T-helper 1 cell treated with Interleukin-12 subunit alpha and Interleukin-12 subunit beta and Interleukin-4 antibody, amounts not matched to agents 30 μg/mL and 1 μg/mL, for 36 hours (primary cell): ENCODE measurements at regions not wholly inside any gene's neighbourhood (a gene's known extent, or its start where the extent isn't known, plus 50 kb on each side); places are given as distances from the start of the nearest gene placed in this dataset.
"Not testable (repeated sequence)": the region's sequence is repeated elsewhere in the genome, so short reads cannot be mapped to it uniquely, and the experiment has no call there.

ENCODE experiments used
- H3K27ac Mint-ChIP-seq: one replicate; pipeline ENCODE4 v1.8.0; 2021; ENCODE audit warnings: mild to moderate bottlenecking, mixed read lengths
- H3K27me3 Mint-ChIP-seq: one replicate; pipeline ENCODE4 v1.8.0; 2021; ENCODE audit warnings: low read depth, mixed read lengths
- H3K36me3 Mint-ChIP-seq: one replicate; pipeline ENCODE4 v1.8.0; 2021; ENCODE audit warnings: low read depth, mixed read lengths
- H3K4me1 Mint-ChIP-seq: one replicate; pipeline ENCODE4 v1.8.0; 2021; ENCODE audit warnings: low read depth, mixed read lengths
- H3K4me3 Mint-ChIP-seq: one replicate; pipeline ENCODE4 v1.8.0; 2021; ENCODE audit warnings: mild to moderate bottlenecking, moderate library complexity, mixed read lengths
- H3K9me3 Mint-ChIP-seq: one replicate; pipeline ENCODE4 v1.8.0; 2021; ENCODE audit warnings: mixed read lengths

DNA sequence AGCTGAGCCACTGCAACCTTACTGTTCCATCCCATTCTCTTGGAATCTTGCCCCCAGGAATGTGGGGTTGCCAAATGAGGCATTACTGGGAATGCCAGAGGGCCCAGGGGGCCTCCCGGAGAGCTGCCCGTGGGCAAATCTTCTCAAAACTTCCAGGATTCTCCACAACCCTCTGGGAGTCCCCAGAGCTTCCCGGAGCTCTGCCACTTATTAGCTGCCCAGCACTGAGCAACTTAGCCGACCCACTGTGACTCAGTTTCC, 306.0 kb downstream of the FOXL1 start:
- Mint-ChIP-seq H3K9me3 (peaks cover 3% of the 10 kb centered on the region), H3K4me1 (no peaks in the 10 kb centered on the region), H3K36me3 (no peaks in the 10 kb centered on the region), H3K27ac (no peak overlapping the region), H3K4me3 (no peak overlapping the region), H3K27me3 (peaks cover 6% of the 10 kb centered on the region)

DNA sequence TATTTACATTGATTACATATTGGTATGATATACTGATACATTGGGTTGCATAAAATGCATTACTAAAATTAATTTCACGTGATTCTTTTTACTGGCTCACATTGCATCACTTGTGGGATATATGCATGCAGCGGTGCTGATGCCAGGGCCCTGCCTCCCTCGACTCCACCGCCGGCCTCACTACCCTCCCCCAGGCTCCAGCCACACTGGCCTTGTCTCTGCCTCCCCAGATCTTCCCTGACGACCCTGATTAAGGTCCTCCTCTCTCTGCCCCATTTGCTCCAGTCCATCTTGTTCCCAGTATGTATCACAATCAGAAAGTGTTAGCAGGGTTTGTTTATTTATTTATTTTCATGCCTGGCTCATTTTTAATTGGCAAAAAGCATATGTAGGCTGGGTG, 306.8 kb downstream of the FOXL1 start:
- H3K27ac Mint-ChIP-seq = no peak overlapping the region
- H3K27me3 Mint-ChIP-seq = no peaks in the 10 kb centered on the region
- no peak overlapping the region for H3K4me3 Mint-ChIP-seq
- no peaks in the 10 kb centered on the region for H3K4me1 Mint-ChIP-seq
- no peaks in the 10 kb centered on the region for H3K36me3 Mint-ChIP-seq
- H3K9me3 Mint-ChIP-seq = peaks cover 3% of the 10 kb centered on the region

DNA sequence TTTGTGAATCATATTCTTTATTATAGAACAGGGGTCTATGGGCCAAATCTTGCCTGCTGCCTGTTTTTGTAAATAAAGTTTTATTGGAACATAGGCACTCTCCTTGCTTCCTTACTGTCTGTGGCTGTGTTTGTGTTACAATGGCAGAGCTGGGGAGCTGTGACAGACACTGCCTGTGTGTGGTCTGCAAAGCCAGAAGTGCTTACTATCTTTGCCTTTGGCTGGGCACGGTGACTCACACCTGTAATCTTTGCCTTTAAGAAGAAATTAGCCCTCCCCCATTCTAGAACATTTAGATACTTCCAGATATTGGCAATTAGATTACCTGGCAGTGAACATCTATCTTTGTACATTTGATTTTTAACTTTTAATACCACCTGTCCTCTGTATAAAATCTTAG, 308.3 kb downstream of the FOXL1 start:
- Mint-ChIP-seq H3K36me3 (no peaks in the 10 kb centered on the region), H3K27me3 (no peaks in the 10 kb centered on the region), H3K4me3 (no peak overlapping the region), H3K4me1 (no peaks in the 10 kb centered on the region), H3K27ac (no peak overlapping the region), H3K9me3 (peaks cover 6% of the 10 kb centered on the region)

DNA sequence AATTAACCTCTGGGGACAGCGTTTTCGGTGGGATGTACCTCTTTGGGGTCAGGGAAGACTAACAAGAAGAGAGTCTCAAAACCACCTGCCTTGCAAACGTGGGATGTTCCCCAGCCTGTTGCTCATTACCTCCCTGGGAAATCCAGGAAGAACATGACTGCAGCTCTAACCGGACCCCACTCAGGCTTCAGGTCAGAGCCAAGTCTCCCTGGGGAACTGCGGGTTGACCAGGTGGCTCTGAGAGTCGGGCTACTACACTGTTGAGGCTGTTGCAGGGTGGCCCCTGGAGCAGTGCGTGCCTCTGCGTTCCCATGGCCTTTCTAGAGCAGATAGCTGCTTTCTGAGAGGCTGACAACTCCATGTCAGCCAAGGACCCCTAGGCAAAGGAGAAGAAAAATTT, 309.1 kb downstream of the FOXL1 start:
- no peak overlapping the region for H3K4me3 Mint-ChIP-seq
- H3K4me1 Mint-ChIP-seq = no peaks in the 10 kb centered on the region
- H3K27ac Mint-ChIP-seq = no peak overlapping the region
- H3K9me3 Mint-ChIP-seq = peaks cover 6% of the 10 kb centered on the region
- H3K36me3 Mint-ChIP-seq = no peaks in the 10 kb centered on the region
- H3K27me3 Mint-ChIP-seq = no peaks in the 10 kb centered on the region

DNA sequence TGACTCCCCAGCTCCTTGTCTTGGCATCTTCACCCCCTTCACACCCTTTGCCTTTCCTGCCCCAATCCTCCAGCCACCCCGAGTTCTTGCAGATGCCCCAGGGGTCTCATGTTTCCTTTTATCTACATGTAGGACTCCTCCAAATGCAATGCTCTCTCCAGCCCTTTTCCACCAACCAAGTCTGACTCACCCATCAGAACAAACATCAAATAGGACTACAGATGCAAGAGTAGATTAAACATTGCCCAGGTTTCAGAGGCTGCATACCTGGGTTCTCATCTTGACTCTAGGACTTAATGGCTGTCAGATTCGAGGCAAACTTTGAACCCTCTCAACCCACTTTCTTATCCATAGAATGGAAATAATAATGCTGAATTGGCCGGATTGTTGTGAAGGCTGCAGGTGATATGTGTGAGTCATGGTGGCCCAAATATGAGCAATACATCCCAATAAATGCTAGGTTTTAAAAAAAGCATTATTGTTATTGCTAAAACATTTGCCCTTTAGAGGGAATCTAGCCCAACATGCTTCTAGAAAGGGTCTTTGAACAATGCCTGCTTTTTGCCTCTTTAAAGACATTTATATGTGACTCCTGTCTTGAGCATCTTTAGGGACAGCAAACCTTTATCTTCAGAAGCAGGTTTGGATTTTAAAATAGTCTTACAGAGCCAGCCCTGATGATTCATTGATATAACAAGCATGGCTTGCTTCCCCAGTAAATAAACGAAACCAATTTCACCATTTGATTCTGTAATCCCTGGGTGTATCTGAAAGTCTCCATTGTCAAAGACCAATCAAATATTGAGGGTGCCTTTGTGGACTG, 310.1 kb downstream of the FOXL1 start:
- no peaks in the 10 kb centered on the region for H3K36me3 Mint-ChIP-seq
- no peak overlapping the region for H3K4me3 Mint-ChIP-seq
- H3K27me3 Mint-ChIP-seq = no peaks in the 10 kb centered on the region
- no peaks in the 10 kb centered on the region for H3K4me1 Mint-ChIP-seq
- H3K9me3 Mint-ChIP-seq = peaks cover 6% of the 10 kb centered on the region
- no peak overlapping the region for H3K27ac Mint-ChIP-seq

GRCh38 chr16:86889054-86889366, 310.7 kb downstream of the FOXL1 start:
- not testable (repeated sequence) for H3K4me1 Mint-ChIP-seq, H3K9me3 Mint-ChIP-seq, H3K27me3 Mint-ChIP-seq, H3K4me3 Mint-ChIP-seq, H3K27ac Mint-ChIP-seq, H3K36me3 Mint-ChIP-seq

- Mint-ChIP-seq H3K36me3 (no peaks in the 10 kb centered on the region), H3K9me3 (peaks cover 6% of the 10 kb centered on the region), H3K27me3 (no peaks in the 10 kb centered on the region), H3K4me1 (no peaks in the 10 kb centered on the region), H3K27ac (no peak overlapping the region), H3K4me3 (no peak overlapping the region)
These were observed 311.6 kb downstream of the FOXL1 start for GRCh38 chr16:86889974-86890373.

- no peak overlapping the region for H3K4me3 Mint-ChIP-seq
- no peaks in the 10 kb centered on the region for H3K4me1 Mint-ChIP-seq
- no peaks in the 10 kb centered on the region for H3K27me3 Mint-ChIP-seq
- H3K9me3 Mint-ChIP-seq = peaks cover 6% of the 10 kb centered on the region
- no peaks in the 10 kb centered on the region for H3K36me3 Mint-ChIP-seq
- no peak overlapping the region for H3K27ac Mint-ChIP-seq
These were observed 312.8 kb downstream of the FOXL1 start for GRCh38 chr16:86891121-86891520.

DNA sequence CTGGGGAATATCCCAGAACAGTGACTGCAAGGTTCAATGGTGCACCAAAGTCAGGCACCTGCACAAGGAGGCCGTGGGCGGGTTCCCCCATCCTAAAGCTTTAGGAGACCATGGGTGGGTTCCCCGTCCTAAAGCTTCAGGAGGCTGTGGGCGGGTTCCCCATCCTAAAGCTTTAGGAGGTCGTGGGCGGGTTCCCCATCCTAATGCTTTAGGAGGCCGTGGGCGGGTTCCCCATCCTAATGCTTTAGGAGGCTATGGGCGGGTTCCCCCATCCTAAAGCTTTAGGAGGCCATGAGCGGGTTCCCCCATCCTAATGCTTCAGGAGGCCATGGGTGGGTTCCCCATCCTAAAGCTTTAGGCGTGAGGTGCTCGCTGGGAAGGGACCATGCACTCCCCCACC, 313.3 kb downstream of the FOXL1 start:
- peaks cover 6% of the 10 kb centered on the region for H3K9me3 Mint-ChIP-seq
- H3K4me3 Mint-ChIP-seq = no peak overlapping the region
- H3K27ac Mint-ChIP-seq = no peak overlapping the region
- H3K4me1 Mint-ChIP-seq = no peaks in the 10 kb centered on the region
- no peaks in the 10 kb centered on the region for H3K36me3 Mint-ChIP-seq
- no peaks in the 10 kb centered on the region for H3K27me3 Mint-ChIP-seq

DNA sequence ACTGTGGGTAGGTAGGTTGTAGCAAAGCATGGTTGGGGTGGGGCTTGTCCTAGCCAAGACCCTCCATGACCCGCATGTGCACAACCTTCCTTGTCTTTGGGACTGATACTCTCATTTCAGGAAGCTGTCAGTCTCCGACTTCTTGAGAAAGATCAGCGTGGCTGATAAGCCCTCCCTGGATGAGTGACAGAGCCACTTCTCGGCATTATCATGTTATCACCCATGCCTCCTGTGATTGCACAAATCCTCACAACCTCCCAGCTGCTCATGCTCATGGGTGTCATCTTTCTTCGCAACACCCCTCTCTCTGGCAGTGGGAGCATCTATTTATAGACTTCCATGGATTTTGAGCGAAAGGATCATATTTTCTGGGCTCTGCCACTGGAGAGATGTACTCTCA, 314.2 kb downstream of the FOXL1 start:
- H3K4me1 Mint-ChIP-seq = no peaks in the 10 kb centered on the region
- H3K27ac Mint-ChIP-seq = no peak overlapping the region
- H3K27me3 Mint-ChIP-seq = no peaks in the 10 kb centered on the region
- no peak overlapping the region for H3K4me3 Mint-ChIP-seq
- no peaks in the 10 kb centered on the region for H3K36me3 Mint-ChIP-seq
- peaks cover 6% of the 10 kb centered on the region for H3K9me3 Mint-ChIP-seq

- H3K36me3 Mint-ChIP-seq = no peaks in the 10 kb centered on the region
- no peaks in the 10 kb centered on the region for H3K4me1 Mint-ChIP-seq
- no peaks in the 10 kb centered on the region for H3K27me3 Mint-ChIP-seq
- no peak overlapping the region for H3K4me3 Mint-ChIP-seq
- H3K9me3 Mint-ChIP-seq = peaks cover 6% of the 10 kb centered on the region
- H3K27ac Mint-ChIP-seq = no peak overlapping the region
These were observed 315.2 kb downstream of the FOXL1 start for GRCh38 chr16:86893506-86893905.

- Mint-ChIP-seq H3K27me3 (no peaks in the 10 kb centered on the region), H3K9me3 (peaks cover 4% of the 10 kb centered on the region), H3K27ac (no peak overlapping the region), H3K4me3 (no peak overlapping the region), H3K4me1 (no peaks in the 10 kb centered on the region), H3K36me3 (no peaks in the 10 kb centered on the region)
These were observed 315.7 kb downstream of the FOXL1 start for GRCh38 chr16:86894029-86894567.

DNA sequence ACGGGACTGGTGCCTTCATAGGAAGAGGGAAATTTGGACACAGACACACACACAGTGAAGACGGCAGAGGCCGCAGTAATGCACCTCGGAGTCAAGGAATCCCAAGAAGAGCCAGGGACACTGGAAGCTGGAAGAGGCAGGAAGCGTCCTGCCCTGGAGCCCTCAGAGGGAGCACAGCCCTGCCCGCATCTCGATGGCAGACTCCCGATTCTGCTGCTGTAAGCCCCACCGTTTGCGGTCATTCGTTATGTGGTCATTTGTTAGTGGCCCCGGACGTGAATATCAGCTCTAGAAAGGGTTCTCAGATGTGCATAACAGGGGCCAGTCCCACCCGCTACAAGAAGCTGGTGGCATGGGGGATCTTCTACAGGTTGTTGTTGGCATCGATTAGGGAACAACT, 316.6 kb downstream of the FOXL1 start:
- Mint-ChIP-seq H3K4me1 (no peaks in the 10 kb centered on the region), H3K36me3 (no peaks in the 10 kb centered on the region), H3K27ac (no peak overlapping the region), H3K9me3 (peaks cover 3% of the 10 kb centered on the region), H3K4me3 (no peak overlapping the region), H3K27me3 (no peaks in the 10 kb centered on the region)

GRCh38 chr16:86895606-86896005, 317.3 kb downstream of the FOXL1 start:
- H3K4me3 Mint-ChIP-seq = no peak overlapping the region
- H3K27ac Mint-ChIP-seq = no peak overlapping the region
- H3K36me3 Mint-ChIP-seq = no peaks in the 10 kb centered on the region
- no peaks in the 10 kb centered on the region for H3K4me1 Mint-ChIP-seq
- no peaks in the 10 kb centered on the region for H3K27me3 Mint-ChIP-seq
- H3K9me3 Mint-ChIP-seq = peaks cover under 1% of the 10 kb centered on the region

DNA sequence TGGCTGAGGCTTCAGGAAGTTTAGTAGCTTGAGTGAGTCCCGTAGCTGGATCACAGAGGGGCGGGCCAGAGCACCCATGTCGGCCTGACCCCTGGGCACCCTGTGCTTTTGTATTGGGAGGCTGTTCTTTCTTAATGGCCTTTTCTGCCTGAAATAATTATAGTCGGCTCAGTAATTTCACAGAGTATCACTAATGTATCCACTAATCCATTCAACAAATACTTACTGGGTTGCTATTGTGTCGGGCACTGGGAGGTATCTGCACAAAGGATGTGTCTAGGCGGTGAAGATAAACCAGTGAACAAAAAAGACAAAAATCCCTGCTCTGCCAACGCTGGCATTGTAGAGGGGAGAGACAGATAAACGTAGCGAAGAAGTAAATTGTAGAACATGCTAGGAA, 318.6 kb downstream of the FOXL1 start:
- Mint-ChIP-seq H3K27me3 (no peaks in the 10 kb centered on the region), H3K4me3 (no peak overlapping the region), H3K9me3 (no peaks in the 10 kb centered on the region), H3K4me1 (no peaks in the 10 kb centered on the region), H3K36me3 (no peaks in the 10 kb centered on the region), H3K27ac (no peak overlapping the region)

- Mint-ChIP-seq H3K27me3 (no peaks in the 10 kb centered on the region), H3K36me3 (no peaks in the 10 kb centered on the region), H3K4me1 (no peaks in the 10 kb centered on the region), H3K4me3 (no peak overlapping the region), H3K27ac (no peak overlapping the region), H3K9me3 (no peaks in the 10 kb centered on the region)
These were observed 319.1 kb downstream of the FOXL1 start for GRCh38 chr16:86897486-86897885.
